ENCODE measurements at regions not wholly inside any gene's neighbourhood (a gene's known extent, or its start where the extent isn't known, plus 50 kb on each side); places are given as distances from the start of the nearest gene placed in this dataset.

- TF ChIP-seq, protein P1, sequence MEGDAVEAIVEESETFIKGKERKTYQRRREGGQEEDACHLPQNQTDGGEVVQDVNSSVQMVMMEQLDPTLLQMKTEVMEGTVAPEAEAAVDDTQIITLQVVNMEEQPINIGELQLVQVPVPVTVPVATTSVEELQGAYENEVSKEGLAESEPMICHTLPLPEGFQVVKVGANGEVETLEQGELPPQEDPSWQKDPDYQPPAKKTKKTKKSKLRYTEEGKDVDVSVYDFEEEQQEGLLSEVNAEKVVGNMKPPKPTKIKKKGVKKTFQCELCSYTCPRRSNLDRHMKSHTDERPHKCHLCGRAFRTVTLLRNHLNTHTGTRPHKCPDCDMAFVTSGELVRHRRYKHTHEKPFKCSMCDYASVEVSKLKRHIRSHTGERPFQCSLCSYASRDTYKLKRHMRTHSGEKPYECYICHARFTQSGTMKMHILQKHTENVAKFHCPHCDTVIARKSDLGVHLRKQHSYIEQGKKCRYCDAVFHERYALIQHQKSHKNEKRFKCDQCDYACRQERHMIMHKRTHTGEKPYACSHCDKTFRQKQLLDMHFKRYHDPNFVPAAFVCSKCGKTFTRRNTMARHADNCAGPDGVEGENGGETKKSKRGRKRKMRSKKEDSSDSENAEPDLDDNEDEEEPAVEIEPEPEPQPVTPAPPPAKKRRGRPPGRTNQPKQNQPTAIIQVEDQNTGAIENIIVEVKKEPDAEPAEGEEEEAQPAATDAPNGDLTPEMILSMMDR (IDR thresholded peaks at IDR 0.05), result no peak
- TF ChIP-seq POLR2A (IDR thresholded peaks at IDR 0.05), result no peak
These were observed 390.6 kb upstream of the MANEA start for GRCh38 chr6:95186710-95187109.

All from lower leg skin (tissue), 3 donors.